NCI-H82 treated with DMSO at 0.1 percent for 48 hours (cell line): ENCODE measurements at regions not wholly inside any gene's neighbourhood (a gene's known extent, or its start where the extent isn't known, plus 50 kb on each side); places are given as distances from the start of the nearest gene placed in this dataset.

Experiments used
- DNase-seq: peaks from one replicate; lab custom pipeline; 2025; ENCODE audit not compliant: unreplicated experiment; lab: John Stamatoyannopoulos, UW

DNA sequence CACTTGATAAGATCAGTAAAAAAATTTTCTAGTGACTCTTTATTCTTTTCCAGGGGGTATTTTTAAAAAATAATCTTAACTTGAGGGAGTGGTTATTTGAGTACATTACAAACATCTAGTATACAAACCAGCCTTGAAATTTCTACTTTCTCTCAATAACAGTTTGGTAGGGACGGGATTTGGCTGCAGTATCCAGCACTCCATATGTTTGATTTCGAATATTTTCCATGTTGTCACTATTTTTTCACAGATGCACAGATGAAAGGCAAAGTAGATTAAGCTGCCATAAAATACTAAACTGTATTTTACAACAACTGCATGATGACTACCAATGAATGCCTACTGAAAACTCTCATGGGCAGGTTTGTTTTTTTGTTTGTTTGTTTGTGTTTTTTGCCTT is 225.0 kb downstream of the COX7B2 start:
- no peak for DNase-seq

DNA sequence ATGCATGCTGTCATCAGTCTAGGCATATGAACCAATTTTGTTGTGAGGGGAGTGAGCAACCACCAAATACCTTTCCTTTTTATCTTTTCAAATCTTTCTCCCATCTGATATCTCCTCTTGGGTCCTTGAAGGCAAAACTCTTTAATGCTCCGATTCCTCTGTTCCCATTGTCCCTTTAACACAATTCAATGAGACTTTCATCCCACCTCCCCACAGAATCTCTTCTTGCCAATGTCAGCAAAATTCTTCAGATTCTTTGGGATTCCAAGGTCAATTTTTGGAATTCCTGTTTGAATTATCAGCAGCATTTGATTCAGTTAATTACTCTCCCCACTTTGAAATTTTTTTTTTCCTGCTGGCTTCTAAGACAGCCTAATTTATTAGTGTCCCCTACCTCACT is 232.7 kb downstream of the COX7B2 start:
- no peak for DNase-seq

- no peak for DNase-seq
These were observed 234.7 kb downstream of the COX7B2 start for GRCh38 chr4:46674326-46674725.

- DNase-seq = no peak
These were observed 241.3 kb downstream of the COX7B2 start for GRCh38 chr4:46667790-46668189.

GRCh38 chr4:46656071-46656470 is 253.0 kb downstream of the COX7B2 start:
- DNase-seq = no peak

DNA sequence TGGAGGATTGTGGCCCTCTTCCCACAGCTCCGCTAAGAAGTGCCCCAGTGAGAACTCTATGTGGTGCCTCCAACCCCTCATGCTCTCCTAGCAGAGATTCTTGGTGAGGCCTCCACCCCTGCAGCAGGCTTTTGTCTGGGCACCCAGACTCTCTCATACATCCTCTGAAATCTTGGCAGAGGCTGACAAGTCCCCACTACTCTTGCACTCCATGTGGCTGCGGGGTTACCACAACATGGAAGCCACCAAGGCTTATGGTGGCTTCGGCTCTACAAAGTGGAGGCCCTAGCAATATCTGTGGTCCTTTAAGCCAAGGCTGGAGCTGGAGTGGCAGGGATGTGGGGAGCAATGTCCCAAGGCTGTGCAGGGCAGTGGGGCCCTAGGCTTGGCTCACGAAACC is 255.2 kb downstream of the COX7B2 start:
- DNase-seq = no peak

DNA sequence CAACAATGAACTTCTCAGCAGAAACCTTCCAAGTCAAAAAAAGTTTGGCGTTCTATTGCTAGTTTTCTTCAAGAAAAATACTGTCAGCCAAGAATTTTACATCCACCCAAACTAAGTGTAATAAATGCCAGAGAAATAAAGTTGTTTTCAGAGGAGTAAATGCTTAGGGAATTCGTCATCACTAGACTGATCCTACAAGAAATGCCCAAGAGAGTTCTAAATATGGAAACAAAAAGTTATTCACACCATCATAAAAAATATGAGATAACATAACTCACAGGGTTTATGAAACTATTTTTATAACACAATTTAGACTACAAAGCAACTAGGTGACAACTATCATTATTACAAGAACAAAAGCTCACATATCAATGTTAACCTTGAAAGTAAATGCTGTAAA is 259.5 kb upstream of the GABRA2 start:
- no peak for DNase-seq

DNA sequence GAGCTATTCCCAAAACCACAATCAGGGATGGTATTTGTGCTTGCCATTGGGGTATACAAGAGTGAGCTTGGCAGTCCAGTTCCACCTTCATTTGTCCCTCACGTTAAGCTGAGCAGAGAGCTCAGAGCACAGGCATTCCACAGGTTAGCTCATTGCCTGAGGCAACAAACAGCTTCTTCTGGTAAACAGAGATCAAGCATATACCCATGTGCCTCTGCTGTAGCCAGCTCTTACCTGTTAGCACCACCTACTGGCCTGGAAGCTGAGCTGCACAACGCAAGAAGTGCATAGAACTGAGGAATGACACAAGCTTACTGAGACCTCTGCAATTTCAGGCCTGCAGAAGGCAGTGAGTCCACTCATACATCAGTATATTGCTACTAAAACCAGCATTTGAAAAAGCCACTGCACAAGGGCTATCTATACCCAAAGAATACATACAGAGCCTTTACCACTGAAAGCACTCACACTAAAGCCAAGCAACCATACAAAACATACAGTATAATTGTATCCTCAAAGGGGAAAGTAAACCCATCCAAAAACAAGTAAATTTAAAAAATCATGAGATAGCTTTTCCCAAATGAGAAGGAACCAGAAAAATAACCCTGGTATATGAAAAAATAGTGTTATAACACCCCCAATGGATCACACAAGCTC is 258.3 kb upstream of the GABRA2 start:
- peak; percentile 10 for DNase-seq

GRCh38 chr4:46645126-46645525 is 255.2 kb upstream of the GABRA2 start:
- DNase-seq = no peak
